ENCODE measurements at regions not wholly inside any gene's neighbourhood (a gene's known extent, or its start where the extent isn't known, plus 50 kb on each side); places are given as distances from the start of the nearest gene placed in this dataset.

DNA sequence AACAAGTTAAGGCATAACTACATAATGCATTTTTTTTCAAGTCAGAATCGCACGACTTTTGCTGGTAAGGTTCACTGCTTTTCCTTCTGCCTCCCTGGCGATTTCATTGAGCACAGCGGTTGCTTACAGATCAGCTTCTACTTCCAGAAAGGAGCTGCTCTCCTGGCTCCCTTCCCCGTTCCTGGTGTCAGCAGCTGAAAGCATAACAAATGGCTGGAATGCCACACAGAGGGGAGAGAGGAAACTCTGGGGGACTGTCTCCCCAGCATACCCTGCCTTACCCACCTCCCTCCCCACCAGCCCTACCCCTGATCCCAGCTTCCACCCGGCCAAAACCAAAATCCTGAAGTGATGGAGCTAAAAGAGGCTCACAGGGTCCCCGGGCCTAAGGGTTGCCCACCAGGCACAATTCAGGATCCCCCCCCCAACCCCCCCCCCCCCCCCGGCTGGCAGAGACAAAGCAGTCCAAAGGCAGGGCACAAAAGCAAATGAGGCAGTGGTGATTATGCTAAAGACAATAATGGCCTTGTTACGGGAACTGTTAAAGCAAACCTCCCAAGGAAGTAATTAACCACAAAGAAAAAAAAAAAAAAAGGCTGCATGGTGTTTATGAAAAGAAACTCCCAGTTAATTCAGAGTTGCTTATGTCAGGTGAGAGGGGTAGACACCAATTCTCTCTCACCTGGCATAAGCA is 126.1 kb upstream of the WWC1 start:
- no peak for DNase-seq (ENCODE audit: low read depth)

DNA sequence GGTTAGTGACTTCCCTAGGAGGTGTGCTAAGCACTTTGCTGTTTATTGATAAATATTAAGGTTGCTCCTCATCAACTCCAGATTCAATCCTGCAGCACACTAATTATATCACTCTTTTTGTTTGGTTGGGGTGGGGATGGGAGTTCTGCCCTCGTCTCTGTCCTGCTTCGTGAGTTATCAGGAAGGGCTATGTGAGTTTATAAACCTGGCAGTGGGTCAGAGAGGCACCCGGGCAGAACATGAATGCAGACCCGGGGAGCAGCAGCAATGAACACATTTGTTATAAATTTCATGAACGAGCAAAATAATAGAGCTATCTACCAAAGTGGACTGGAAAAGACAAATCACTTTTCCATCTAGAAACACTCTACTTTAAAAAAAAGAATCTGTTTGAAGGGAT is 125.5 kb upstream of the WWC1 start:
- DNase-seq (ENCODE audit: low read depth): no peak

DNA sequence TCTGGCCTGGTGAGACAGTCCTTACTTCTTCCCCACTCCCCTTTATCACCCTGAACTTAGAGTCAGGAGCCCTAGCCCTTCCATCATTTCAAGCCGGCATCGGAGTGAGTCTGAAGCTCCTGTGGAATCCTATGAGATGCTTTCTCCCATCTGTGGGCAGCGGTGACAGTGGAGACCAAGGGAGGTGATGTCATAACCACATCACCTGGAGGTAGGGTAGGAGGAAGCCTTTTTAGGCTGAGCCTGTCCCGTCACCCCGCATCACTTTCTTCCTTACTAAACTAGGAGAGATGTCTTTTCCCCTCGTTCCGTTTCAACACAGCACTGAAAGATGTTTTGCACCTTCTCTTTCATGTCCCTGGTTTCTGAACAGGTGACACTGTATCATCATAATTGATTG is 124.1 kb upstream of the WWC1 start:
- DNase-seq (ENCODE audit: low read depth): no peak

DNA sequence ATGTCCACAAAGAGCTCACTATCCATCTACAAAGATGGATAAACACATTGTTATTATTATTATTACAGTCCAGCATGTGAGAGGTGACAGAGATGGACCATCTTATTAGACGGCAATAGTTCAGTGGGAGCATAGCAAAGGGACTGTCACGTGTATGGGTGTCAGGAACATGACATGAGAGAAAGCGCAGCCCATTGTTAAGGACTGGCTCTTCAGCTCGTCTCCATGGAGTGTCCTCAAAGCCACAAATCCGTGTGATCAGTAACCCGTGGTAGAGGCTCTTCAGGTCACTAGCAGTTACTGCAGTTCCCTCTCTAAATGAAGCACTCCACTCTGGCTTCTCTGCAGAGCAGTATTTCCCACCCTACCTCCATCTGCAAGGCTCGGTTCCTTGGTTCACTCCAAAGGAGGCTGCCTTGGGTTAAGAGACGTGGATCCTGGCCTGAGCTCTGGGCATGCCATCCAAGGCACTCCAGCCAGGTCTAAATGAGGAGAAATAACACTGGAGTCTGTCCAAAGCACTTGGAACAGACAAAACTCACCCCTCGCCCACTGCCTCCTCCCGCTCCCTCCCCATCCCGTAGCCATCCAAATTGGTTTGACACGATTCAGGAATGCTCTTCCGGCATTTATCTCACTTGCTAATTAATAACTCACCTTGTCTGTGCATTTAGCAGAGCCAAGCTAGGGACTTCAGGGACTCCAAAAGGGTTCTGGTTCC is 122.3 kb upstream of the WWC1 start:
- DNase-seq (ENCODE audit: low read depth): no peak

DNA sequence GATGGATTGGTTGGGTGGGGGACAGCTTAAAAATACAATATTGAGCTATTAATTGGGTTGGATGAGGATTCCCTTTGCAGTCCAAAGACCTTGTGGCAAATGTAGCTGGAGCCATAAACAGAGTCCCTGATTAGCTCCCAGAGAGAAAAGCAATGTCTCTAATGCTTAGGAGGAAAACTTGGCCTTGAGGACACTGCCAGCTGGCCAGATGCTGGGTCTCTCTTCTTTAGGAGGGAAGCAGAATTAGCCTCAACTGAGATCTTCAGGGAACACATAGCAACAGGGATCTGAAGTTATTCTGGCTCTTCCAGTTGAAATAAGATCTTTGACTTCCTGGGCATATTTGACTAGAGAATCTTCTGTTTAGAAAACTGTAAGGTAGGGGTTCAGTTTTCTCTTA is 121.7 kb upstream of the WWC1 start:
- DNase-seq (ENCODE audit: low read depth): no peak

DNA sequence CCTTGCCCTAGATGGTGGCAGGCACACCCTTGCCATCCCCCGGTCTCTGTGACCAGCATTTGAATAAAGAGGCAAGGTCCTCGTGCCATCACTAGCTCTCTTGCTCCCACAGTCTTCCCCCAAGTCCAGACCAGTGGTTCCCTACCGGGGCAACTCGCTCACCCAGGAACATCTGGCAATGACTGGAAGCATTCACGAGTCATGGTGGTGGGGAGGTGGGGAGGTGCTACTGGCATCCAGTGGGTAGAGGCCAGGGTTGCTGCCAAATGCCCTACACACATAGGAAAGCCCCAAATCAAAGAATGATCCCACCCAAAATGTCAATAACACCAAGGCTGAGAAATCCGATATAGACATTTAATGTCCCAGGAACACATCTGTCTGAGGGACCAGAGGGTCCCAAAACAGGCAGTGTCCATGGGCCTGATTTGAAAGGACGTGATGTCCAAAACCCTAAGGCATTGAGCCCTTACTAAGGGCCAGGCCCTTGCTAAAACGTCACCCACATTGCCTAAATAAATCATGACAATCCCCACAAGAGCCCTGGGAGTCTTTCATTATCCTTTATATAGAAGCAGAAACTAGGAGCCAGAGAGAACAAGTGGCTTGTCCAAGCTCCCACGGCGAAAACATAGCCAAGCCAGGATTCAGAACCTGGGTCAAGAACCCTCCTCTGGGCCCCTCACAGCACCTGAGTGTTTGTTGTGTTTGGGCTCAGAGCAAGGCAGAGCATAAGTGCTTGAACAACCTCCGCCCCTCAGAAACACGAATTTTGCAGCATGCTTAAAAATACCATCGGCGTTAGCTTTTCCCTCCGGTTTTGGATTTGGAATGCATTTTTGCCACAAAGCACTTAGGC is 119.3 kb upstream of the WWC1 start:
- DNase-seq (ENCODE audit: low read depth): no peak

DNA sequence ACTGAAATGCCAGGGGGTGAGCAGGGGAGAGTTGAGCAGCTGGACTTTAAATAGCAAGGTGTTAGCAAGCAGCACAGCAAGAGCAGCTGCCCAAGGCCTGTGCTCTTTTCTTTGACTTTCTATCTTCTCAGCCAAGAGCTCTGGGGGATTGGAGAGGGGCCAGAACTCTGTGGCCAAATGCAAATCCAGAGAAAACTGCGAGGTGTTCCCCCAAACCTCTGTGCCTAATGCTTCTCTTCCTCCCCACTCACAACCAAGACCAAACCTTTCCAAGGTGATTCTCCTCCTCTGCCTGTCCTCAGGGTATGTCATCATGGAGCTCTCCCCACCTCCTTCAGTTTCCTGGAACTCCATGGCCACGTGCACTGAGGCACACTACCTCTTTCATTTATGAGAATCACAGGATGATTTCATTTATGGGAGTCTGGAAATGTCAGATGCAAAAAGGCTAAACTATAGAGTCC is 118.7 kb upstream of the WWC1 start:
- no peak for DNase-seq (ENCODE audit: low read depth)

DNA sequence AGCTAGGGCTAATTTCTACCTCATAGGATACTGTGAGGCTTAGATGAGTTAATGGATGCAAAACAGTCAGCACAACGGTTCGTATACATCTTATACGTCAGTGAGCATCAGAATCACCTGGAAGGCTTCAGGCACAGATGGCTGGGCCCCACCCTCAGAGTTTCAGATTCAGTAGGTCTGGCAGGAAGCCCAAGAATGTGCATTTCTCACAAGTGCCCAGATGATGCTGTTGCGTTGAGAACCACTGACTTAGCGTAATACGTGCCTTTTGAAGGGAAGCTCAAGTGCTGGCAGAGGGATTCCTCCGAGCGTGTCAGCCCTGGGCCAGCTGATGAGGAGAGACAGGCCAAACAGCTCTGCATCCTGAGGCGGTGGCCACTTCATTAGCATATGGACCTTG is 117.1 kb upstream of the WWC1 start:
- peak; percentile 12 for DNase-seq (ENCODE audit: low read depth)

DNA sequence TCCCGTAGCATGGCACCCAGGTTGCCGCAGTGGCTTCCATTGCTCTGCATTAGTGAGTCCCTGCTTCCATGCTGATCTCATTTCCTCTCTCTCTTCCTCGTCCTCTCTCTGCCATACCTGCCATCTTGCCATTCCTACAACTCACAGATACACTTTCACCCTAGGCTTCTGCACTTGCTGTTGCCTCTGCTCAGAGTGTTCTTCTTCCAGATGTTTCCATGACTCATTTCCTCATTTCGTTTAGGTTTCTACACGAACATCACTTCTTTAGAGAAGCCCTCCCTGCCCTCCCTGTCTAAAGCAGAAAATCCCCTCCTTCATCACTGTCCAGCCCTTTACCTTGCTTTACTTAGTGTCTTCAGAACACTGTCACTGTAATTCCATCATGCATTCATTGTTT is 115.2 kb upstream of the WWC1 start:
- DNase-seq (ENCODE audit: low read depth): no peak

DNA sequence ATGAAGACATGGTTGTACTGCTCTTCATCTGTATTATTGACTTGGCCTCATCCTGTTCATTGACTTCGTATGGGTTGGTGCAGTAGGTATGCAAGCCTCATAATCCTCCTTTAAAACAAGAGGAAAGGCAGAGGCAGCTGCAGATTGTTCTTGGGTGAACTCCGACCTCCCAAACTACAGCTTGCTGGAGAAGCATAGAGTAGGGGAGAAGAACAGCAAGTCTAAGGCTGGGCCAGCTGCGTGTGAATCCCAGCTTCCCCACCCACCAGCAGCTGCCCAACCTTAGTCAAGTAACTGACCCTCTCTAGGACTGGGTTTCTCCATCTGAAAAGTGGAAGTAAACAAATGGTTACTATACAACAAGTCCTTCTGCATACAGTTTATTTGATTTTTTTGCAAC is 114.5 kb upstream of the WWC1 start:
- DNase-seq (ENCODE audit: low read depth): no peak

DNA sequence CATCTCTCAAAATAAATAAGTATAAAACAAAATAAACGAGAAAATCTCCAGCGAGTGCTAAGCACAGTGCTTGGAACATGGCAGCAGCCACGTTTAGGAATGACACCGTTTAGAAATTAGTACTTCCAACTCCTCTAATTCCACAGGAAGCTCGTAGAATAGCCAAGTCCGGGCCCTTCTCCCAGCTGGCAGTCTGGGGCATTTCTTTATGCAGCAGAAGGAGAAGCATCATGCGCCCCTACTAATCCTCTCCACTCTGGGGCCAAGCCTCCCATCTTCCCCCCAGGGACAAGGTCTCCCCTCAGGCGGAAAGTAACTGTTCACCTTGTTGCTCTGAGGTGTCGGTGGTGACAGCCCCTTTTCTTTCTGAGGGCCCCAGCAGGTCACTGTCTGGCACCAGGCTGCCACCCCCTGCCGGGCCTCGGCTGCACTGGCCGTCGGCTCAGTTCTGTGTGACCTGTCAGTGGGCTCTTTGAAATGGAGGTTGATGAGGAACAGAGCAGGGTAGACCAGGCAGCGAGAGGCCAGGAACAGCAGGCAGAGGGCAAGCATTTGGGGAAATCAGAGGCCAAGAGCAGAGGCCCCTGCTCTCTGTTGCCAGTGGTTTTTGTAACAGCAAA is 113.5 kb upstream of the WWC1 start:
- no peak for DNase-seq (ENCODE audit: low read depth)

DNA sequence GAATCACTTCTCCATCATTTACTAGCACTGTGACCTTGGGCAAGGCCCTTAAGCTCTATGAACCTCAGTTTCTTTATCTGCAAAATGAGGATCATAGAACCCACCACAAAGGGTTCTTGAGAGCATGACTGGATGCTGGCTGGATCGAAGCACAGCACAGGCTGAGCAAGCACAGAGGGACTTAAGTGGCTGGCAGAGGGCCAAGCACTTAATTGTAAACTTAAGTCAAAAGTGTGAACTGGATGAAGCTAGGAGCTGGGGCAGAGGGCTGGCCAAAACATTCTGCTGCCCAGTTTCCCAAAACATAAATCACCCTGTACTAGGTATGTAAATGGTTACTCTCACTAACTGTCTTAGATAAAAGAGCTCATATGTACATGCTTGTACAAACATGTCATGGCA is 112.3 kb upstream of the WWC1 start:
- DNase-seq (ENCODE audit: low read depth): no peak

DNA sequence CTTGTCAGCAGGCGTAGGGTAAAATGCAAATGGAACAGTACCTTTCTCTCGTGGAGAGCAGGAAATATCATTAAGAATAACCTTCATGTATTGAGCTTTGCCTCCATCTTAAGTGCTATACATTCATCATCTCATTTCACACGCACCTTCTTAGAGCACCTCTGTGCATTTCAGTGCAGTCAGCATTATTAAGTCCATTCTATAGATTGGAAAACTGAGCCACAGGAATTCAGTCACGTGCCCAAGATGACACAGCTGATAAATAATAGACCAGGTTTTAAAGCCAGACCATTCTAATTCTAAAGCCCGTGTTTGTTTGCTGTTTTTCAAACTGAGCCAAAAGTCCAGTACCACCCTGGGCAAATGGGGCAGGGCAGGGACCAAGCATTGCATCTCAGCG is 109.2 kb upstream of the WWC1 start:
- DNase-seq (ENCODE audit: low read depth): no peak

DNA sequence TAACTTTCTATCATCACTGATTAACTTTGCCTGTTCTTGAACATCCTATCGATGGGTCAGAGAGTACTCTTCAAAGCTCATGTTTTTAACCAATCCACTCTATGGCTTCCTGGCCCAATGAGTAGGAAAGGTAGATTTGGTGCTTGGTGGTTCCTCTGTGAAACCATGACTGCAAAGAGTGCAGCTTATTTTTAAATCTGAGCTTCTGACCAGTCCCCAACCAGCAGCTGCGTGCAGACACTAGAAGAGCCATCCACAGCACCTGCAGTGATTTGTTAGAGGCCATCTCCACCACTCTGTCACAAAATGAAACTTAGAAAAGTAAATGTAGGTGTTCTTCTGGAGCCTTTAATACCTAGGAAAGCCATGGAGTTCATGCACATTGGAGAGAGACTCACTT is 107.3 kb upstream of the WWC1 start:
- no peak for DNase-seq (ENCODE audit: low read depth)

DNA sequence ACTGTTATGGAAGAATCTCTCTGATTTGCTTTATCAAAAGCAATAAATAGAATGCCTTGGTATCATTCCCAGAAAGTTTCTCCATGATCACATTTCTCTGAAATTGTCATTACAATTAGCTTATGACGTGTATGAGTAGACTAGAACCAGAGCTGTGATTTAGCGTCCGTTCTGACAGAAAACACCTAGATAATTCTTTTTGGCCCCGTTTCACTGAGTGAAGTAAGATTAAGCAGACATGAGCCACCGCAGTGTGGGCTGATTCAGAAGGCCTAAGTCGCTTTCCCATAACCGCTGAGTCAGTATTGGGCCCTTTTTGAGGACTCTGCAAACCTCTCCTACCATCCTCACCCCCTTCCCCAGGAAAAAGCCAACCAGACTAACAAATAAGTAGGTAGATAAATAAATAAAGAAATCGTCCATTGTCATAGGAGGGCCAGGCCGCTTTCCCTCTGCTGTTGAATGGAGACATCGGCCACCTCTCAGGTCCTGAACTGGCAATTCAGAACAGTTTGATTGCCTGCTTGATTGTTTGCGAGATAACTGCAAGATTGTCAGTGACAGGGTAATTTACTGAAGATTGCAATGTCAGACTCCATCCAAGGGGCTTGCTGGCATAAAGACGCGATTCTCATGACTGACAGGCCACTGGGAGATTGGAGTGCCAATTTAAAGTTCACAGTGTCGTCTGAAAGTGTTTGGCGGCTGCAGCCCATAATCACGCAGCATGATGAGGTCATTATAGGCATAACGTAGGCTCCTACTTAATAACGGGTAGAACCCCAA is 105.0 kb upstream of the WWC1 start:
- DNase-seq (ENCODE audit: low read depth): no peak

DNA sequence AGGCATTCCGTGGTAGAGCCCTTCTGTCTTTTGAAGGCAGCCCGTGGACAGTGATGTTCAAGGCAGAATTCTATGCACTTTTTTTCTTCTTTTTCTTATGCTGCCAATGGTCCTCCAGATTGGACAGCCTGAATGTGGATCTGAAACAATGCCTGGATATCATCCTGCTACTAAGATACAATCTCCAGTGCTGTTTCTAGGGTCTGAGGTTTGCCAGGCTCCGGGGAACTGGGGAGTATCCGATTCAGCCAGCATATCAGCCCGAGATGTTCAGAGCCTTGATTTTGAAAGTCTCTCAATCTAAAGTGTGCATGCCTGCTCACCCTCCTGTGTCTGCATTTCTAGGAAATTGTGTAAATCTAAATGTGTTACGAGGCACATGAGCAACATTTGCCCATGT is 103.8 kb upstream of the WWC1 start:
- no peak for DNase-seq (ENCODE audit: low read depth)

DNA sequence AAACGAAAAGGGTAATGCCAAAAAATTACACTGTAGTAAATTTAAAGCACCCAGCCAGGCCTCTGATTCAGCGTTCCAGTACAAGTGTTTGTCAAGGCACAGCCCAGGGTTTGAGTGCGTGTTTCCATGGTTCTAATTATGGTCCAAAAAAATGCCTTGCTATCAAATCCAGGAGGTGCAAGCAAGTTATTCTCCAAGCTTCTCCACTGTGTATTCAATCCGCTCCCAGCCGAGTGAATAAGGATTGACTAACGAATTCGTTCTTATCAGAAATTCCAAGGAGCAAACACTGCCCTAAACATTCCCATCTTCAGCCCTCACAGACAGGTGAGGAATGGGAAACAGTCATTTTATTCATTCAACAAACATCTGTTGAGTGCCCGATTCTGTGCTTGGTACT is 103.3 kb upstream of the WWC1 start:
- no peak for DNase-seq (ENCODE audit: low read depth)

DNA sequence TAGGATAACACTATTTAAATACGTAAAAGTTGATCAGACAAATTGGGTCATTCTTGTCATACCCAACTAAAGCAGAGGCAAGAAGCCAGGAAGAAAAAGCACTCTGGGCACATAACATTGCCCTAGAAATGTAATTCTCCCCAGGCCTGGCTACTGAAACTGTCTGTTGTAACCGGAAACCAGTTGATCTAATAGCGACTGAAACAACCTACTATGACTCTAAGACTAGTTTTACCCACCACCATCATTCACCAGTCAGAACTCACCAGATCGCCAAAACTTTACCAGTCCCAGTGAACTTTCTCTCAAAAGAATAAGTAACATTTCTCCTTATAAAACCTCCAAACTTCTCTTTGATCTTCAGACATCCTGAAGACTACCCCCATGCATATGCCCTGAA is 99.3 kb upstream of the WWC1 start:
- DNase-seq (ENCODE audit: low read depth): no peak

DNA sequence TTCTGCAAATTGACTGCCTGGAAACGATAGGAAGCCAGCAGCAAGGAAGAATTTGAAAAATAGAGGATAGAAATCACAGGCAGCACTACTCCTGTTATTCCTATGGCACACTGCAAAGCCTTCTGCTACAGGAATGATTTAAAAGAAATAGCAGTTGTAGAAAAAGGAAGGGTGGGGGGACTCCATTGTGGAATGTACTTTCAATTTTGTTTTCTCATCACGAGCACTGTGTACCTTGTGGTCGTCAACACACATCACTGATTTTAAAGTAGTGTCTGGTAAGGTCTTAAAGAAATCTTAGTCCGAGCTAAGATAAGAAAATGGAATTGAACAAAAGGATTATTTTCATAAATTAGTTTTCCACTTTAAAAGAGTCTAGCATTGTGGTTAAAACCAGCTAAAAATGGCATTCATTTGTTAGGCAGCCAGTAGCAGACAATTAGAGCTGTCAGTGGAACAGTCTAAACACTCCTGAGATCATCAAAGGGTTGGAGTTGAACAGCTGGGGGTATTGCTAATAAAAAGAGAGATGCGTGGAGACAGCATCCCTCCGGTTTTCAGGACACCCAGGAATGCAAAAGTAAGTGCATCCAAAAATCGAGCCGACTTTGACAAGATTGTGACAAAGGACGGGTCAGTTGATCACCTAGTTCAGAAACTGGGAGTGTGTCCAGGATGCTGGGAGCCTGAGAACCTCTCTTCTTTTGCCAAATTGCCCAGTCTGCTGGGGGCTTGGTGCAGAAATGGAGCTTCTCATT is 97.8 kb upstream of the WWC1 start:
- no peak for DNase-seq (ENCODE audit: low read depth)

DNA sequence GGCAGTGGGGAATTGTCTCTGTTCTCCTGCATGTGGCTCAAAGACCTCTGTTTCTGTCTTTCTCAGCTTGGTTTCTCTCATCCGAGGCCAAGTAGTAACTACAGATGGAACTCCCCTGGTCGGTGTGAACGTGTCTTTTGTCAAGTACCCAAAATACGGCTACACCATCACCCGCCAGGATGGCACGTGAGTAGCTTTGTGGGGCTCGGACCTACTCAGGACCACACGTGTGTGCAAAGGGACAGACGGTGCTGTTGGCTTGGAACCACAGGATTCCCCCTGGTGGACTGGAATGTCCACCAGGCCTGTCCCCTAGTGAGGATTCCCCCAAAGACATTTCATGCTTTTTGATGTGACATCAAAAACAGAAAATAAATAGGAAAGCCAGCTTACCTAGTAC is 96.3 kb upstream of the WWC1 start:
- DNase-seq (ENCODE audit: low read depth): no peak

DNA sequence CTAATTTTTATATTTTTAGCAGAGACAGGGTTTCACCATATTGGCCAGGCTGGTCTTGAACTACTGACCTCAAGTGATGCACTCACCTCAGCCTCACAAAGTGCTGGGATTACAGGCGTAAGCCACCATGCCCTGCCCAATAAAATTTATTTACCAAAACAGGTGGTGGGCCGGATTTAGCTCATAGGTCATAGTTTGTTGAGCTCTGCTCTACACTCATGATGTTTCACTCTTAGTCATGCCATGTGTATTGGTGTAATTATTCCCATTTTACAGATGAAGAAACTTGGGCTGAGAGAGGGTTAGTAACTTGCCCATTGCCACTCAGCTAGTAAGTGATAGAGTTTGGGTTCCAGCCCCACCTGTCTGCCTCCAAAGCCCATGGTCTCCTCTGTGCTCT is 93.1 kb upstream of the WWC1 start:
- no peak for DNase-seq (ENCODE audit: low read depth)
